GM12874 (cell line): ENCODE measurements at regions not wholly inside any gene's neighbourhood (a gene's known extent, or its start where the extent isn't known, plus 50 kb on each side); places are given as distances from the start of the nearest gene placed in this dataset.

Experiments used
- TF ChIP-seq, protein P1 (sequence below): IDR thresholded peaks from 2 replicates; pipeline ENCODE4 v1.5.1; 2011; ENCODE audit warnings: low read depth, mild to moderate bottlenecking, control low read depth, low read length, moderate library complexity; ENCODE audit not compliant: insufficient read depth

DNA sequence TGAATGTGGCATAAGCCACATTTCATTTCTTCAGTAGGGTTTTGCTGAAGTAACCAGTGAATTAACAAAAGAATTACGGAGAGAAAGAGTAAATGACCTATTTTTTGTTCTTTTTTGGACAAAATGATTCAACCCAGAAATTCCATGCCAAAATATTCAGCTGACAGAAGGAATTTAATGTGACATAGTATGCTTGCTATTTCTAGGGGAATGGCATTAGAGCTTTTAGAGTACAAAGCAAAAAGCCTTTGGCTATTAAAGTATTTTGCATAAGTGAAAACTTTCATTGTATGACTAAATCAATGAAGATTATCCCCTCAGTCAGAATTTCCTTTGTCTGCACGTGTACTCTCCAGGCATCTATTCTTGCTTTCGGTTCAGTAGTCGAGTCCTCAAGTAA is 465.3 kb downstream of the COG6 start:
- TF ChIP-seq, protein P1, sequence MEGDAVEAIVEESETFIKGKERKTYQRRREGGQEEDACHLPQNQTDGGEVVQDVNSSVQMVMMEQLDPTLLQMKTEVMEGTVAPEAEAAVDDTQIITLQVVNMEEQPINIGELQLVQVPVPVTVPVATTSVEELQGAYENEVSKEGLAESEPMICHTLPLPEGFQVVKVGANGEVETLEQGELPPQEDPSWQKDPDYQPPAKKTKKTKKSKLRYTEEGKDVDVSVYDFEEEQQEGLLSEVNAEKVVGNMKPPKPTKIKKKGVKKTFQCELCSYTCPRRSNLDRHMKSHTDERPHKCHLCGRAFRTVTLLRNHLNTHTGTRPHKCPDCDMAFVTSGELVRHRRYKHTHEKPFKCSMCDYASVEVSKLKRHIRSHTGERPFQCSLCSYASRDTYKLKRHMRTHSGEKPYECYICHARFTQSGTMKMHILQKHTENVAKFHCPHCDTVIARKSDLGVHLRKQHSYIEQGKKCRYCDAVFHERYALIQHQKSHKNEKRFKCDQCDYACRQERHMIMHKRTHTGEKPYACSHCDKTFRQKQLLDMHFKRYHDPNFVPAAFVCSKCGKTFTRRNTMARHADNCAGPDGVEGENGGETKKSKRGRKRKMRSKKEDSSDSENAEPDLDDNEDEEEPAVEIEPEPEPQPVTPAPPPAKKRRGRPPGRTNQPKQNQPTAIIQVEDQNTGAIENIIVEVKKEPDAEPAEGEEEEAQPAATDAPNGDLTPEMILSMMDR, result no peak

DNA sequence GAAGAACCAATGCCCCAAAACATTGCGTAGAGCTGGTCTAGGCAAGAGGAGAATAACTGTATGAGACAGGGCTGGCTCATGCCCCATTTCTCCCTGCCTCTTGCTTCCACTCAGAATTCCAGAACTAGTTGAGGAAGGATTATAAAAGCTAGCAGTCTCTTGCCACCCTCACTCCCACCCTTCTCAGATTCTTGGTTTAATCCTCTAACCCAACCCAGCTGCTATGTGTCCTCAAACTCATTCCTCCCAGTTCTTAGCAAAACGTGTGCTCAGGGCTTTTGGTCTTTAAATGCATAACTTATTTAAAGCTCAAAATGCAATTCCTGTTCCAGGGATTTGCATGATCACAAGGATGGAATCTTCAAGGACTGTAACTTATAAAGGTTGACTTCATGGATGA is 466.3 kb downstream of the COG6 start:
- TF ChIP-seq, protein P1, result no peak

DNA sequence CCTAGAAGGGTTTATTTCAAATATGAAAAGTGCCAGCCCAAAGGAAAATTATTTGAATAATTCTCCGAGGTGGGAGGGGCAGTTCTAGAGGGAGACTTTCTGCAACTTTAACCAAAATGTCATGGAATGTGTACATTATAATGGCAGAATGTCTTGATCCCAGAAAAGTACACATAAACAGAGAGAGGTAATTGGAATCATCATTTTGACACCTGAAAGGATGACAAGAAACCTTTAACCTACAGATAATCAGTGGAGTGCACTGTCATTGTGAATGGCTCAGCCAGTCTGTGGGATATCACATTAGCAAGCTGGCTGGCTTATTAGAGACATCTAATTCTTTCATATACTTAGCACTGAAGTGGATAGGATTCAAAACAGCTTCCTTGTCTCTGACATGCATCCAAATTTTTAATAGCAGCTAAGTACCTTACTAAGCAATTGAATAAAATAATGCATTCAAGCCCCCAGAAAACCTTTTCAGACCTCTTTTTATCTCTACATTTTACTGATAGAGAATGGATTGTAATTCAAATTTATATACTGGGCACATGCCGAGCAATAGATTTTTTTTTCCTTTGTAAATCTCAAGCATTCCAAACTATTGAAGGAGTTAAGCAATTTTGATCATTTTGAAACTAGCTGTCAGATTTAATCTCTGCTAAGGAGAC is 468.6 kb downstream of the COG6 start:
- TF ChIP-seq, protein P1, result no peak

DNA sequence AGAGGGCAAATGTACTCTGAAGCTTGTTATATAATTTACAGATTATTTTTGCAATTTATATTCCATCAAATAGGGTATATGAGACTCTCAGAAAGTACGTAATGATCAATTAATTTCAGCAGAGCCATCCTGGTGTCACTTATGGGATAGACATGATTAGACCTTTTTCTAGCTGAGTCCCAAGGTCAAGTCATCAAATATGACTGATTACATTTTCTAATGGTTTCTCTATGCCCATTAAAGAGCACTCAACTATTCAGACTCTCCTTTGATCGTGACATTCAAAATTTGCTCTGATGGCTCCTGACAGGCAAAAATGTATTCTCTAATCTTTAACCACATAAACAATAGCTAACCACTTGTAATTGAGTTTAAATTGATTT is 469.2 kb downstream of the COG6 start:
- TF ChIP-seq, protein P1, result no peak

DNA sequence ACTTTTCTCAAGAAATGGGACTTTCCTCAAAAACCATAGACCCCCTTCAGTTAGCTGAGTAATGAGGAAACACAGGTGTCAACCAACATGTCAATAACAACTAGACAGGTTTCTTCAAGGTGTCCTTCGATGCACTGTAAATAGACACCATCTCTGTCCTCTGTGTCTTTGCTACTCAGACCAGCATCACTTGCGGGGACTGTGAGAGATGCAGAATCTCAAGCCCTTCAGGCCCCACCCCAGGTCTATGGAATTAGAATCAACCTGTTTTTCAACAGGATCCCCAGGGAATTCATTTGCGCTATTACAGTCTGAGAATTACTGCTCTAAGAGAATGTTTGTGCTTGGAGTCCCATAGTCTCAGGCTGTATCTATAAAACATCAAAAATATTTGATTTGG is 469.9 kb downstream of the COG6 start:
- TF ChIP-seq, protein P1, result no peak

DNA sequence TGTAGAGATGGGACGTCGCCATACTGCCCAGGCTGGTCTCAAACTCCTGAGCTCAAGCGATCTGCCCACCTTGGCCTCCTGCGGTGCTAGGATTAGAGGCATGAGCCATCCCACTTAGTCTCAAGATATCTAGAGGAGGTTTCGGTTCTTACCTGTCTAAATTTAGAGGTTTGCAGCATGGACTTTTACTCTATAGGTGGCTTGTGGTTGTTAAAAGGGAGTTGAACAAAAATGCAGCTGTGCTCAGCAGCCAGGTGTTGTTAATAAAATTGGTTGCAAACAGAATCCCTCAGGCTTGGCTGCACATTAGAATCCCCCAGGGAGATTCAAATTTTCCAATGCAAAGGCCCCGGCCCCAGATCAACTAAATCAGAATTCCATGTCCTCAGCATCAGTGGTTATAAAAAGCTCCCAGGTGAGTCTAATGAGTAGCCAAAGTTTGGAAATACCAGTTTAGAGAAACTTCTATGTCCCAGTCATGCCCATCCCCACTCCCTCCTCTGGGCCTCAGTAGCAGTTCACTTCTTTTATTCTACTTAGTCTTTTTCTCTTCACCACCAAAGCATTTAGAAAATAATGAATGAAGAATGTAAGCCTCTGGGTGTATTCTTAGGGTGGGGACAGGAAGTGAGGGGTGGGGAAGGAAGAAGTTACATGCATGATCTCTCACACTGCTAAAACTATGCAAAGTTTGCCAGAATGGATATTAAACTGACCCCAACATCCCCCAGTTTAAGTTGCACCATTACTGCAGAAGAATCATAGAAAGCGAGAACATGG is 471.0 kb downstream of the COG6 start:
- TF ChIP-seq, protein P1, result no peak

DNA sequence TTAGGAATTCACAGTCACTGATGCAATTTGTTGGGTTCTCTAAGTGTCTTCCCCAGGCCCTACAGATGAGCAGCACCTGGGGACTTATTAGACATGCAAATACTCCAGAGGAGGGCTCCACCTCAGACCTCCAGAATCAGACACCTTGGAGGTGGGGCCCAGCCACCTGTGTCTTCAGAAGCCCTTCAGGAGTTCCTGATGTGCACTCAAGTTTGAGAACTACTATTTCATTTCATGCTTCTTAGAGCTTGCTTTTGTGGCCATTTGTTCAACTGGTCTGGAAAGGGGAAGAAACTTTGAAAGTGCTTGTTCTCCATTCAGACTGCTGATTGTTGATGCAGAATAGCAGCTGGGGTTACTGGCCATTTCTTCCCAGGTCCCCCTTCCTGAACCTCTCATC is 472.0 kb downstream of the COG6 start:
- TF ChIP-seq, protein P1, result no peak
